NCI-H82 (cell line): ENCODE measurements at regions not wholly inside any gene's neighbourhood (a gene's known extent, or its start where the extent isn't known, plus 50 kb on each side); places are given as distances from the start of the nearest gene placed in this dataset.
A peak's percentile ranks its signal among the peaks of the same experiment; 100 is the strongest.

Experiments used
- DNase-seq: peaks from one replicate; lab custom pipeline; 2025; lab: John Stamatoyannopoulos, UW

GRCh38 chr9:8262625-8263622 is 463.3 kb upstream of the DMAC1 start:
- DNase-seq: no peak

- DNase-seq: no peak
Observed at GRCh38 chr9:8261737-8262136, 462.2 kb upstream of the DMAC1 start.

- DNase-seq: no peak
Observed at GRCh38 chr9:8259028-8259427, 459.4 kb upstream of the DMAC1 start.

GRCh38 chr9:8256880-8257279 is 457.3 kb upstream of the DMAC1 start:
- DNase-seq: no peak

GRCh38 chr9:8255850-8256249 is 456.3 kb upstream of the DMAC1 start:
- DNase-seq: no peak

- DNase-seq: no peak
Observed at GRCh38 chr9:8254541-8254940, 455.0 kb upstream of the DMAC1 start.

- DNase-seq: no peak
Observed at GRCh38 chr9:8252445-8252844, 452.9 kb upstream of the DMAC1 start.

GRCh38 chr9:8251566-8251965 is 452.0 kb upstream of the DMAC1 start:
- DNase-seq: no peak

GRCh38 chr9:8244505-8245092 is 445.0 kb upstream of the DMAC1 start:
- DNase-seq: peak; percentile 47

- DNase-seq: peak; percentile 25
Observed at GRCh38 chr9:8241201-8241600, 441.6 kb upstream of the DMAC1 start.

GRCh38 chr9:8237096-8237495 is 437.5 kb upstream of the DMAC1 start:
- no peak for DNase-seq

GRCh38 chr9:8235489-8235888 is 435.9 kb upstream of the DMAC1 start:
- no peak for DNase-seq

GRCh38 chr9:8234316-8234715 is 434.7 kb upstream of the DMAC1 start:
- peak; percentile 96 for DNase-seq

GRCh38 chr9:8232726-8233125 is 433.1 kb upstream of the DMAC1 start:
- no peak for DNase-seq

- no peak for DNase-seq
Observed at GRCh38 chr9:8229226-8229625, 429.6 kb upstream of the DMAC1 start.

- DNase-seq: peak; percentile 23
Observed at GRCh38 chr9:8224381-8224801, 424.8 kb upstream of the DMAC1 start.

GRCh38 chr9:8223861-8224260 is 424.3 kb upstream of the DMAC1 start:
- peak; percentile 9 for DNase-seq

- DNase-seq: peak; percentile 89
Observed at GRCh38 chr9:8221462-8221861, 421.9 kb upstream of the DMAC1 start.

GRCh38 chr9:8208465-8208864 is 408.9 kb upstream of the DMAC1 start:
- no peak for DNase-seq

- DNase-seq: no peak
Observed at GRCh38 chr9:8207596-8207995, 408.0 kb upstream of the DMAC1 start.

- DNase-seq: no peak
Observed at GRCh38 chr9:8206720-8207119, 407.1 kb upstream of the DMAC1 start.

- DNase-seq: no peak
Observed at GRCh38 chr9:8205576-8205975, 406.0 kb upstream of the DMAC1 start.

GRCh38 chr9:8189881-8190280 is 390.3 kb upstream of the DMAC1 start:
- no peak for DNase-seq
